Panc1 (cell line): ENCODE measurements at regions not wholly inside any gene's neighbourhood (a gene's known extent, or its start where the extent isn't known, plus 50 kb on each side); places are given as distances from the start of the nearest gene placed in this dataset.
A peak's percentile ranks its signal among the peaks of the same experiment; 100 is the strongest.

Source experiments
- ATAC-seq: fragments of 200-7000 bp; cut with Tn5 transposase; 2 replicates; pipeline ENCODE4 v1.9.1; 2020; ENCODE audit warnings: mild to moderate bottlenecking, moderate library complexity
- BruUV-seq: library from RNA; stranded (reverse); fragments of 400-500 nt; replicated peaks from 2 replicates; lab custom pipeline; 2021; lab: Mats Ljungman, UMichigan
- CTCF ChIA-PET: fragments of 300-600 bp; sonication (Branson Sonifier 250); formaldehyde crosslinking; loops from one replicate; lab custom pipeline; 2022; ENCODE audit warnings: antibody characterized with exemption; lab: Charles Lee
- POLR2A ChIA-PET: fragments of 300-600 bp; sonication (Branson Sonifier 250); formaldehyde crosslinking; loops from one replicate; lab custom pipeline; 2022; ENCODE audit warnings: antibody characterized with exemption; lab: Charles Lee
- DNase-seq: peaks from one replicate; pipeline ENCODE4 v3.0.0-alpha.2; 2010; ENCODE audit warnings: low read depth, low spot score
- H3K27ac ChIP-seq: 2 replicates; pipeline ENCODE4 v1.5.1; 2011; ENCODE audit warnings: mild to moderate bottlenecking, low read length, inconsistent platforms
- H3K27me3 ChIP-seq: fragments of 200-500 bp; sonication (Bioruptor generic); 2 replicates; pipeline ENCODE4 v1.6.0; 2014; ENCODE audit warnings: low read length, inconsistent platforms; ENCODE audit not compliant: control insufficient read depth, insufficient read depth
- H3K36me3 ChIP-seq: fragments of 200-500 bp; sonication (Bioruptor generic); 2 replicates; pipeline ENCODE4 v1.5.1; 2014; ENCODE audit warnings: inconsistent platforms, mild to moderate bottlenecking, low read length, moderate library complexity; ENCODE audit not compliant: control insufficient read depth, insufficient read depth
- H3K4me1 ChIP-seq: 2 replicates; pipeline ENCODE4 v1.5.1; 2011; ENCODE audit warnings: inconsistent platforms, mild to moderate bottlenecking, low read length, moderate library complexity; ENCODE audit not compliant: control insufficient read depth, insufficient read depth
- H3K4me3 ChIP-seq, 2 experiments: 2 replicates each; pipeline ENCODE4 v1.5.1; 2011 to 2012; ENCODE audit warnings: low read depth in 2 of 2, low read length in 2 of 2, mild to moderate bottlenecking in 2 of 2, inconsistent platforms in 1 of 2, moderate library complexity in 1 of 2
- H3K9me3 ChIP-seq: fragments of 200-500 bp; sonication (Bioruptor generic); 2 replicates; pipeline ENCODE4 v1.5.1; 2014; ENCODE audit warnings: low read depth, mild to moderate bottlenecking, inconsistent platforms, low read length, moderate library complexity; ENCODE audit not compliant: control insufficient read depth, insufficient read depth
- POLR2AphosphoS5 ChIP-seq: IDR thresholded peaks from 2 replicates; pipeline ENCODE4 v1.6.1; 2012; ENCODE audit warnings: mild to moderate bottlenecking, low read depth, low read length, moderate library complexity
- REST ChIP-seq, 2 experiments: IDR thresholded peaks; 2 replicates each; pipeline ENCODE4 v1.6.1; 2011 to 2012; ENCODE audit warnings: low read depth in 2 of 2, control low read depth in 1 of 2, low read length in 1 of 2, mild to moderate bottlenecking in 1 of 2, moderate library complexity in 1 of 2; ENCODE audit not compliant: insufficient read depth in 1 of 2
- SIN3A ChIP-seq: IDR thresholded peaks from 2 replicates; pipeline ENCODE4 v1.6.1; 2012; ENCODE audit warnings: low read depth, mild to moderate bottlenecking, low read length, moderate library complexity, borderline replicate concordance; ENCODE audit not compliant: insufficient read depth
- TCF7L2 ChIP-seq: IDR thresholded peaks from 2 replicates; pipeline ENCODE4 v1.6.1; 2011; ENCODE audit warnings: mild to moderate bottlenecking, low read depth, low read length, inconsistent platforms
- in situ Hi-C: cut with HindIII; loops from 2 replicates; pipeline ENCODE4 v1.10.0; 2016; ENCODE audit warnings: low sequenced_read_pairs, low pct_unique_long_range_greater_than_20kb
- intact Hi-C: fragments of 100-400 bp; cut with micrococcal nuclease; formaldehyde crosslinking; loops from one replicate; pipeline ENCODE4 v1.10.0; 2022; ENCODE audit not compliant: unreplicated experiment
- TF ChIP-seq, protein P1 (sequence below): fragments of 450-650 bp; IDR thresholded peaks from 2 replicates; pipeline ENCODE4 v1.5.1; 2017; ENCODE audit warnings: mild to moderate bottlenecking

GRCh38 chr2:38466409-38466808, 89.3 kb upstream of the ATL2 start:
- Histone ChIP-seq H3K27ac (no peak overlapping the region), H3K4me3 (no peak overlapping the region), H3K9me3 (no peaks in the 10 kb centered on the region), H3K27me3 (no peaks in the 10 kb centered on the region; the same call in 1 of the 2 replicates), H3K36me3 (no peaks in the 10 kb centered on the region), H3K4me1 (no peaks in the 10 kb centered on the region)
- ChIA-PET POLR2A (no interaction called here), CTCF (interaction anchor here (1.8 kb wide), 1 partner anchor 150 kb away, joined by 14 read pairs; no protein-coding TSS in a partner anchor)
- BruUV-seq, result no TSS peak
- DNase-seq, result no peak
- ATAC-seq, result no peak
- in situ Hi-C loops (no loop called here), intact Hi-C loops (loop anchor here (5.0 kb wide), 2 partner anchors 89 to 149 kb away; partner anchors contain the start of gene ATL2)
- no peak for TF ChIP-seq TCF7L2
- TF ChIP-seq, protein P1, sequence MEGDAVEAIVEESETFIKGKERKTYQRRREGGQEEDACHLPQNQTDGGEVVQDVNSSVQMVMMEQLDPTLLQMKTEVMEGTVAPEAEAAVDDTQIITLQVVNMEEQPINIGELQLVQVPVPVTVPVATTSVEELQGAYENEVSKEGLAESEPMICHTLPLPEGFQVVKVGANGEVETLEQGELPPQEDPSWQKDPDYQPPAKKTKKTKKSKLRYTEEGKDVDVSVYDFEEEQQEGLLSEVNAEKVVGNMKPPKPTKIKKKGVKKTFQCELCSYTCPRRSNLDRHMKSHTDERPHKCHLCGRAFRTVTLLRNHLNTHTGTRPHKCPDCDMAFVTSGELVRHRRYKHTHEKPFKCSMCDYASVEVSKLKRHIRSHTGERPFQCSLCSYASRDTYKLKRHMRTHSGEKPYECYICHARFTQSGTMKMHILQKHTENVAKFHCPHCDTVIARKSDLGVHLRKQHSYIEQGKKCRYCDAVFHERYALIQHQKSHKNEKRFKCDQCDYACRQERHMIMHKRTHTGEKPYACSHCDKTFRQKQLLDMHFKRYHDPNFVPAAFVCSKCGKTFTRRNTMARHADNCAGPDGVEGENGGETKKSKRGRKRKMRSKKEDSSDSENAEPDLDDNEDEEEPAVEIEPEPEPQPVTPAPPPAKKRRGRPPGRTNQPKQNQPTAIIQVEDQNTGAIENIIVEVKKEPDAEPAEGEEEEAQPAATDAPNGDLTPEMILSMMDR, result no peak
- TF ChIP-seq POLR2AphosphoS5, result no peak
- TF ChIP-seq SIN3A, result no peak
- no peak for TF ChIP-seq REST (IDR thresholded peaks at IDR 0.05; ENCODE audit: insufficient read depth in 1 of 2, low read depth in 2 of 2, low read length in 1 of 2)

DNA sequence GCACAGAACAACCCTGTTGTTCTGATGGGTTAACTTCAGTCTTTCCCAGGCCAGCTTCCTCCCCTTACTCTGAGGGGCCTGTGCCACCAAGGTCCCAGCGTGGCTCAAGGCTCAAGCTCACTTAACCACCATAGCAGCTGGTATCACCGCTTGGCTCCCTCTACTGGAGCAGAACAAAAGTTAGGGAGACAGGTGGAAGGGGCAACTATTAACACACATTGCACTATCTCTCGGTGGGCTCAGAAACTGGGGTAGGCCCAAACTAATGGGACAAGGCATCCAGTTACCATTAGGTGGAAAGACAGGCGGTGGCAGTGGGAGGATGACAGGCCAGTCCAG, 88.7 kb upstream of the ATL2 start:
- Histone ChIP-seq H3K4me3 (no peak overlapping the region), H3K9me3 (no peaks in the 10 kb centered on the region), H3K4me1 (no peaks in the 10 kb centered on the region), H3K27me3 (no peaks in the 10 kb centered on the region), H3K27ac (no peak overlapping the region), H3K36me3 (no peaks in the 10 kb centered on the region)
- TF ChIP-seq, protein P1, result peak; percentile 88
- no peak for TF ChIP-seq POLR2AphosphoS5
- intact Hi-C loops, result loop anchor here (5.0 kb wide), 2 partner anchors 88 to 148 kb away; partner anchors contain the start of gene ATL2
- ChIA-PET POLR2A (interaction anchor here (0.5 to 0.6 kb wide), 2 partner anchors 79 to 145 kb away, joined by 6 to 20 read pairs; no protein-coding TSS in a partner anchor), CTCF (interaction anchor here (0.6 to 1.8 kb wide), 12 partner anchors 42 to 261 kb away, joined by 3 to 14 read pairs (median 6); no protein-coding TSS in a partner anchor)
- DNase-seq (peak; percentile 18), ATAC-seq (peak; percentile 81)
- in situ Hi-C loops, result no loop called here
- BruUV-seq, result no TSS peak
